Endothelial cell of umbilical vein (primary cell): ENCODE measurements at regions not wholly inside any gene's neighbourhood (a gene's known extent, or its start where the extent isn't known, plus 50 kb on each side); places are given as distances from the start of the nearest gene placed in this dataset.

Source experiments
- BruUV-seq: library from RNA; stranded (reverse); fragments of 400-500 nt; replicated peaks from 2 replicates; lab custom pipeline; 2021; lab: Mats Ljungman, UMichigan
- CTCF ChIA-PET: fragments of 300-600, 350-600 bp; sonication (Branson Sonifier 250); formaldehyde crosslinking; loops from one replicate; lab custom pipeline; 2021; ENCODE audit warnings: antibody characterized with exemption, inconsistent platforms; lab: Charles Lee
- POLR2A ChIA-PET: fragments of 300-600, 350-600 bp; sonication (Branson Sonifier 250); formaldehyde crosslinking; loops from one replicate; lab custom pipeline; 2021; ENCODE audit warnings: antibody characterized with exemption, inconsistent platforms; lab: Charles Lee
- DNase-seq: peaks from one replicate; pipeline ENCODE4 v3.0.0-alpha.2; 2011; ENCODE audit warnings: low read depth, low spot score
- FAIRE-seq: peaks from 2 replicates; lab custom pipeline; 2011; peaks lifted over from hg19 to GRCh38; lab: Jason Lieb, UNC
- H2AFZ ChIP-seq: 2 replicates; pipeline ENCODE4 v1.6.0; 2012; ENCODE audit warnings: low read depth, low read length, control low read depth, inconsistent platforms
- H3K27ac ChIP-seq: 2 replicates; pipeline ENCODE4 v1.5.1; 2011; ENCODE audit warnings: low read depth, mild to moderate bottlenecking, control low read depth, low read length, moderate library complexity; ENCODE audit not compliant: insufficient read depth
- H3K27me3 ChIP-seq, 2 experiments: 2 replicates each; pipeline versions ENCODE4 v1.6.0 to v1.6.1; 2011; ENCODE audit warnings: low read length in 2 of 2, mixed read lengths in 1 of 2; ENCODE audit not compliant: control insufficient read depth in 2 of 2, insufficient read depth in 2 of 2
- H3K36me3 ChIP-seq, 2 experiments: 2 replicates in 1 of 2; 3 replicates in 1 of 2; pipeline ENCODE4 v1.5.1; 2011; ENCODE audit warnings: low read length in 2 of 2, mild to moderate bottlenecking in 1 of 2, moderate library complexity in 1 of 2; ENCODE audit not compliant: control insufficient read depth in 2 of 2, insufficient read depth in 2 of 2; ENCODE audit errors: extremely low read depth in 1 of 2
- H3K4me1 ChIP-seq: 3 replicates; pipeline ENCODE4 v1.5.1; 2011; ENCODE audit warnings: mild to moderate bottlenecking, low read length; ENCODE audit not compliant: control insufficient read depth, insufficient read depth; ENCODE audit errors: extremely low read depth
- H3K4me2 ChIP-seq: 2 replicates; pipeline ENCODE4 v1.6.1; 2011; ENCODE audit warnings: low read length, control low read depth, mixed read lengths; ENCODE audit not compliant: insufficient read depth
- H3K4me3 ChIP-seq, 3 experiments: fragments of 200-600 bp in 1 of 3; sonication (generic), shearing (Covaris generic) in 1 of 3; replicated peaks in 1 of 3; 2 replicates each; pipeline ENCODE4 v1.5.1; 2011 to 2016; ENCODE audit warnings: control low read depth in 3 of 3, low read length in 3 of 3, mild to moderate bottlenecking in 2 of 3, inconsistent platforms in 1 of 3, low read depth in 1 of 3, moderate library complexity in 1 of 3; ENCODE audit not compliant: insufficient read depth in 1 of 3
- H3K79me2 ChIP-seq: 2 replicates; pipeline ENCODE4 v1.6.0; 2012; ENCODE audit warnings: low read length, inconsistent platforms; ENCODE audit not compliant: control insufficient read depth, insufficient read depth
- H3K9ac ChIP-seq: replicated peaks from 2 replicates; pipeline ENCODE3; 2011; ENCODE audit warnings: low read length, control low read depth; ENCODE audit not compliant: insufficient read depth; ENCODE audit errors: extremely low read depth
- H3K9me1 ChIP-seq: replicated peaks from 3 replicates; pipeline ENCODE4 v1.6.0; 2011; ENCODE audit warnings: mild to moderate bottlenecking, low read length; ENCODE audit not compliant: control insufficient read depth, insufficient read depth; ENCODE audit errors: extremely low read depth
- H3K9me3 ChIP-seq: replicated peaks from 2 replicates; pipeline ENCODE4 v1.5.1; 2012; ENCODE audit warnings: low read length, inconsistent platforms; ENCODE audit not compliant: control insufficient read depth, insufficient read depth
- H4K20me1 ChIP-seq: replicated peaks from 2 replicates; pipeline ENCODE3; 2011; ENCODE audit warnings: mild to moderate bottlenecking, low read length; ENCODE audit not compliant: control insufficient read depth, insufficient read depth; ENCODE audit errors: extremely low read depth
- CTCF ChIP-seq, 2 donors: IDR thresholded peaks; 1 replicate in 1 of 2; 2 replicates in 1 of 2; pipeline ENCODE4 v1.5.1; 2011; ENCODE audit warnings: low read length in 2 of 2, mild to moderate bottlenecking in 2 of 2, moderate library complexity in 2 of 2, control low read depth in 1 of 2, inconsistent platforms in 1 of 2, low read depth in 1 of 2; ENCODE audit not compliant: insufficient read depth in 1 of 2; ENCODE audit errors: extremely low read depth in 1 of 2
- EZH2 ChIP-seq: IDR thresholded peaks from 2 replicates; pipeline ENCODE4 v1.6.1; 2012; ENCODE audit warnings: borderline replicate concordance, low read depth, mild to moderate bottlenecking, moderate library complexity, low read length, inconsistent platforms; ENCODE audit not compliant: severe bottlenecking
- FOS ChIP-seq: IDR thresholded peaks from 2 replicates; pipeline ENCODE4 v1.6.1; 2011; ENCODE audit warnings: mild to moderate bottlenecking, low read length, moderate library complexity, borderline replicate concordance; ENCODE audit not compliant: insufficient read depth
- GATA2 ChIP-seq: IDR thresholded peaks from 2 replicates; pipeline ENCODE4 v1.7.0; 2011; ENCODE audit warnings: low read depth, mild to moderate bottlenecking, moderate library complexity, mixed read lengths, low read length; ENCODE audit not compliant: insufficient read length, insufficient read depth
- JUN ChIP-seq: IDR thresholded peaks from 2 replicates; pipeline ENCODE4 v1.6.1; 2011; ENCODE audit warnings: borderline replicate concordance, low read depth; ENCODE audit not compliant: insufficient read length, insufficient read depth
- MAX ChIP-seq: IDR thresholded peaks from 2 replicates; pipeline ENCODE4 v1.6.1; 2011; ENCODE audit not compliant: insufficient read depth, insufficient read length
- MYC ChIP-seq: IDR thresholded peaks from one replicate; pipeline ENCODE4 v1.6.1; 2011; ENCODE audit warnings: mild to moderate bottlenecking, low read depth, low read length
- POLR2A ChIP-seq: IDR thresholded peaks from 2 replicates; pipeline ENCODE4 v1.6.1; 2012; ENCODE audit warnings: low read depth, mild to moderate bottlenecking, control low read depth, low read length
- POLR2AphosphoS5 ChIP-seq: IDR thresholded peaks from 2 replicates; pipeline ENCODE4 v1.6.1; 2012; ENCODE audit warnings: low read depth, mild to moderate bottlenecking, control low read depth, low read length, moderate library complexity; ENCODE audit not compliant: insufficient read depth
- dilution Hi-C: fragments of 300-500 bp; cut with MboI; formaldehyde crosslinking; loops from one replicate; pipeline ENCODE4 v1.15.0; 2019; ENCODE audit warnings: low sequenced_read_pairs; ENCODE audit not compliant: extremely low pct_ligation_motif_present
- intact Hi-C: fragments of 100-400 bp; cut with micrococcal nuclease; formaldehyde crosslinking; loops from one replicate; pipeline ENCODE4 v1.10.0; 2022

DNA sequence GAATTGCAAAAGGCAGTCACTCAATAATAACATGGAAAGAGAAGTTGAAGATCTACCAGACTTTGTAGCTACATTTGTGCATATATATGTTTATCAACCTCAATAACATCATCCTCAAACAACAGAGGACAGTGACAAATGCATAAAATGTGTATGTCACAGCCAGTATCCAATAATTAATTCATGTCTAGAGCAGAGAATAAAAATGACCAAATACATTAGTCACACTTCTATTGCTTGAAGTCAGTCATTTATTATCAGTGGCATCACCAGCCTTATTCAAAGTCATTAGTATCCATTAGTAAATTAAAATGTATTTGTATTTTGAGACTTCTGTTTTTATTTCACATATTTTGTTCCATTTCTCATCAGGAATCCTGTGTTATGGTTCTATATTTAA is 852.8 kb downstream of the XPNPEP1 start:
- Histone ChIP-seq H3K4me2 (no peak overlapping the region), H3K27ac (no peak overlapping the region), H3K4me3 (no peak overlapping the region), H4K20me1 (no peaks in the 10 kb centered on the region), H2AFZ (no peak overlapping the region), H3K36me3 (no peaks in the 10 kb centered on the region), H3K9ac (no peak overlapping the region), H3K4me1 (no peaks in the 10 kb centered on the region), H3K9me1 (no peaks in the 10 kb centered on the region), H3K9me3 (peaks cover 5% of the 10 kb centered on the region), H3K27me3 (no peaks in the 10 kb centered on the region), H3K79me2 (no peaks in the 10 kb centered on the region)
- CTCF ChIA-PET: no interaction called here
- intact Hi-C loops (no loop called here), dilution Hi-C loops (no loop called here)
- no TSS peak for BruUV-seq
- FAIRE-seq (no peak), DNase-seq (no peak)
- POLR2A ChIA-PET: no interaction called here
- TF ChIP-seq MAX (no peak), CTCF (IDR thresholded peaks at IDR 0.05; ENCODE audit: extremely low read depth in 1 of 2, insufficient read depth in 1 of 2, low read depth in 1 of 2, low read length in 2 of 2) (no peak), FOS (no peak), JUN (no peak), EZH2 (no peak), MYC (no peak), POLR2A (no peak), POLR2AphosphoS5 (no peak), GATA2 (no peak)
